Adrenal gland (tissue), 7 donors: ENCODE measurements at regions not wholly inside any gene's neighbourhood (a gene's known extent, or its start where the extent isn't known, plus 50 kb on each side); places are given as distances from the start of the nearest gene placed in this dataset.

Experiments
- DNase-seq, 7 donors: peaks; one replicate each; pipeline ENCODE4 v3.0.0-alpha.2; 2019 to 2020
- H3K27ac ChIP-seq, 5 donors: fragments of 200-600 bp; sonication (generic) in 4 of 5; 1 replicate in 3 of 5; 2 replicates in 2 of 5; pipeline versions ENCODE4 v1.5.1 to v1.8.0; 2016 to 2020; ENCODE audit warnings: mild to moderate bottlenecking in 1 of 5
- H3K27me3 ChIP-seq: fragments of 200-600 bp; 2 replicates; pipeline ENCODE4 v1.8.0; 2021
- H3K36me3 ChIP-seq, 2 donors: fragments of 200-600 bp; replicated peaks in 1 of 2; 1 replicate in 1 of 2; 2 replicates in 1 of 2; pipeline versions ENCODE4 v1.5.1 to v1.8.0; 2018 to 2022
- H3K4me1 ChIP-seq, 2 donors: fragments of 200-600 bp; replicated peaks in 1 of 2; 1 replicate in 1 of 2; 2 replicates in 1 of 2; pipeline versions ENCODE4 v1.5.1 to v1.8.0; 2018 to 2021
- H3K4me3 ChIP-seq, 4 donors: fragments of 200-600 bp; sonication (generic) in 3 of 4; one replicate each; pipeline ENCODE4 v1.5.1; 2016 to 2018
- H3K9me3 ChIP-seq, 3 donors: fragments of 200-600 bp; sonication (generic) in 1 of 3; replicated peaks in 1 of 3; 1 replicate in 2 of 3; 2 replicates in 1 of 3; pipeline versions ENCODE4 v1.5.1 to v1.8.0; 2016 to 2021
- POLR2A ChIP-seq, 2 donors: fragments of 450-650 bp; IDR thresholded peaks; one replicate each; pipeline ENCODE4 v1.6.1; 2017; ENCODE audit warnings: antibody characterized with exemption in 2 of 2, mild to moderate bottlenecking in 2 of 2, moderate library complexity in 1 of 2
- intact Hi-C, 2 donors: fragments of 100-400 bp; cut with DNase I; formaldehyde crosslinking; loops; one replicate each; pipeline versions ENCODE4 v1.14.1 to v1.15.0; 2022 to 2023
- TF ChIP-seq, protein P1 (sequence below), 6 experiments: fragments of 450-650 bp in 4 of 6; fragments of 200-600 bp in 2 of 6; sonication (generic) in 1 of 6; IDR thresholded peaks; 1 replicate in 5 of 6; 2 replicates in 1 of 6; pipeline versions ENCODE4 v1.5.1 to v1.8.0; 2016 to 2021; ENCODE audit warnings: antibody characterized with exemption in 6 of 6, mild to moderate bottlenecking in 2 of 6, moderate library complexity in 1 of 6
- donor health status: DM: yes; HTN: yes; CAD: no.
- donor health status: DM: no; HTN: no; CAD: no.
- donor health status: DM: no; HTN: no; CAD: no.

DNA sequence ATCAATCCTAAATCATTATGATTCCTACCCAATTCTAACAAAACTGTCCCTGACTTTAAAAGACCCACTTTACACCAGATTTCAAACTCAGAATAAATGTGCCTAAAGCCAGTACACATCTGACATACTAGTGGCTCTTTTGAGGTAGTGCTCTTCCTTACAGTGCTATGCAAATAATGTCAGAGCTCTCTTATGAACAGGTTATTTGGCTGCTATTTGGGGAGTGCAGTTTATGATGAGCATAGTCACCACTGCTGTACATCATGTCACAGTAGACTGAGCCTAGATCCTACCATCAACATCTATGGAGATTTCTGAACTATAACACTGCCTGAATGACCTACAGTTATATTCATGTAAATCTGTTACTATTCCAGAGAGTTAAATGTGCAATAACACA lies 50.4 kb upstream of the PAGE5 start:
- H3K4me1 ChIP-seq = no peaks in the 10 kb centered on the region
- H3K27ac ChIP-seq = no peak overlapping the region
- no peak overlapping the region for H3K4me3 ChIP-seq
- no peak for DNase-seq
- peaks cover 5% of the 10 kb centered on the region for H3K27me3 ChIP-seq
- H3K9me3 ChIP-seq = no peaks in the 10 kb centered on the region
- intact Hi-C loops = no loop called here
- H3K36me3 ChIP-seq = no peaks in the 10 kb centered on the region
- TF ChIP-seq, protein P1, sequence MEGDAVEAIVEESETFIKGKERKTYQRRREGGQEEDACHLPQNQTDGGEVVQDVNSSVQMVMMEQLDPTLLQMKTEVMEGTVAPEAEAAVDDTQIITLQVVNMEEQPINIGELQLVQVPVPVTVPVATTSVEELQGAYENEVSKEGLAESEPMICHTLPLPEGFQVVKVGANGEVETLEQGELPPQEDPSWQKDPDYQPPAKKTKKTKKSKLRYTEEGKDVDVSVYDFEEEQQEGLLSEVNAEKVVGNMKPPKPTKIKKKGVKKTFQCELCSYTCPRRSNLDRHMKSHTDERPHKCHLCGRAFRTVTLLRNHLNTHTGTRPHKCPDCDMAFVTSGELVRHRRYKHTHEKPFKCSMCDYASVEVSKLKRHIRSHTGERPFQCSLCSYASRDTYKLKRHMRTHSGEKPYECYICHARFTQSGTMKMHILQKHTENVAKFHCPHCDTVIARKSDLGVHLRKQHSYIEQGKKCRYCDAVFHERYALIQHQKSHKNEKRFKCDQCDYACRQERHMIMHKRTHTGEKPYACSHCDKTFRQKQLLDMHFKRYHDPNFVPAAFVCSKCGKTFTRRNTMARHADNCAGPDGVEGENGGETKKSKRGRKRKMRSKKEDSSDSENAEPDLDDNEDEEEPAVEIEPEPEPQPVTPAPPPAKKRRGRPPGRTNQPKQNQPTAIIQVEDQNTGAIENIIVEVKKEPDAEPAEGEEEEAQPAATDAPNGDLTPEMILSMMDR (IDR thresholded peaks at IDR 0.05) = no peak
- TF ChIP-seq POLR2A (IDR thresholded peaks at IDR 0.05) = no peak
